ENCODE measurements at regions not wholly inside any gene's neighbourhood (a gene's known extent, or its start where the extent isn't known, plus 50 kb on each side); places are given as distances from the start of the nearest gene placed in this dataset.

- H3K27me3 Mint-ChIP-seq (ENCODE audit: insufficient read depth): peaks cover 17% of the 10 kb centered on the region
- peaks cover 8% of the 10 kb centered on the region for H3K4me1 Mint-ChIP-seq
- H3K9me3 ChIP-seq (ENCODE audit: control insufficient read depth, low read length): no peaks in the 10 kb centered on the region
- H3K4me3 Mint-ChIP-seq: no peak overlapping the region
- no peak overlapping the region for H3K27ac ChIP-seq (ENCODE audit: low read depth, low read length)
- no peaks in the 10 kb centered on the region for H3K36me3 Mint-ChIP-seq (ENCODE audit: low read depth)
- DNase-seq: no peak
- no peak overlapping the region for H3K27ac Mint-ChIP-seq
- TF ChIP-seq CTCF (conservative IDR thresholded peaks at IDR 0.05): no peak
- no peak overlapping the region for H3K4me3 ChIP-seq (ENCODE audit: low read length)
- 79 to 100% methylated on average over 1 to 2 of the region's 3 CpGs for WGBS, 2 experiments (ENCODE audit: insufficient coverage in 1 of 2, insufficient read length in 1 of 2)
- no peaks in the 10 kb centered on the region for H3K36me3 ChIP-seq (ENCODE audit: control insufficient read depth, insufficient read depth, low read length)
- H3K27me3 ChIP-seq (ENCODE audit: control insufficient read depth, insufficient read depth, low read length, poor library complexity, severe bottlenecking): no peaks in the 10 kb centered on the region
- no peak overlapping the region for H3K9ac ChIP-seq (ENCODE audit: extremely low read depth, low read length, poor library complexity, severe bottlenecking)
- H3K9me3 Mint-ChIP-seq: peaks cover 4% of the 10 kb centered on the region
- no peaks in the 10 kb centered on the region for H3K4me1 ChIP-seq (ENCODE audit: control insufficient read depth, insufficient read depth, low read length)
Measured at GRCh38 chr18:48472610-48473009, 63.4 kb upstream of the ZBTB7C start.

DNA sequence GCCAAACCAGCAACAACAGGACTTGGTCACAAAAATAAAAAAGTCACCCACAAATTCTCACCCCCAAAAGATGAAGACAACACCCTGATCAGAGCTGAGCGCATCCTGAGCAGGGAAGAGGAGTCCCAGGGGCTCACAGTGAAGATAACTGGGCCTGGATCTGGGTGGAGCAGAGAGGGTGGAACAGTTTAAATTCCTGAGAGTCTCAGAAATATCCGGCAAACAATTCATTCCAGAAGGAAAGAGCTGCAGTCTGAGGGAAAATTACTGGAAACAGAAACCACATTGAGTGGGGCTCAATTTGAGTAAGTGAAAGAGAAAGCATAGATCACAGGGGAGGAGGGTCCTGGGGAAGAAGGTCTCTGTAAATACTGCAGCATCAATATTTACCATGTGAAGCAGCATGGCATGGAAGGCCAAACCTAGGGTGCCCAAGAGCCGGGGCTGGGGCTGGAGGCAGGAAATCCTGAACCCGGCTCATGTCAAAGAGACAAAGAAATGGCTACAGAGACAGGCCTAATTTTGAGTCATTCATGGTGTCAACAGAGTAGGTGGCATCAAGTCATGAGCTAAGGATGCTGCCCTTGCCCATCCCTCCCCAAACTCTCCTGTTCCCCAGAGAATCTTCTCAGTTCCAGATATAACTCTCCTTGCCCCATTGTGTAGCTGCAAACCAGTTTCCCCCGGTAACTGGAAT is 61.4 kb upstream of the ZBTB7C start:
- H3K4me3 Mint-ChIP-seq: no peak overlapping the region
- peaks cover 3% of the 10 kb centered on the region for H3K9me3 Mint-ChIP-seq
- H3K4me1 Mint-ChIP-seq: no peaks in the 10 kb centered on the region
- Histone ChIP-seq H3K9me3 (ENCODE audit: control insufficient read depth, low read length) (no peaks in the 10 kb centered on the region), H3K27me3 (ENCODE audit: control insufficient read depth, insufficient read depth, low read length, poor library complexity, severe bottlenecking) (no peaks in the 10 kb centered on the region), H3K9ac (ENCODE audit: extremely low read depth, low read length, poor library complexity, severe bottlenecking) (no peak overlapping the region), H3K27ac (ENCODE audit: low read depth, low read length) (no peak overlapping the region), H3K36me3 (ENCODE audit: control insufficient read depth, insufficient read depth, low read length) (no peaks in the 10 kb centered on the region), H3K4me1 (ENCODE audit: control insufficient read depth, insufficient read depth, low read length) (no peaks in the 10 kb centered on the region), H3K4me3 (ENCODE audit: low read length) (no peak overlapping the region)
- 92 to 94% methylated on average over 2 to 5 of the region's 5 CpGs for WGBS, 2 experiments (ENCODE audit: insufficient coverage in 1 of 2, insufficient read length in 1 of 2)
- no peak for DNase-seq
- H3K27me3 Mint-ChIP-seq (ENCODE audit: insufficient read depth): peaks cover 17% of the 10 kb centered on the region
- no peak for TF ChIP-seq CTCF (conservative IDR thresholded peaks at IDR 0.05)
- no peaks in the 10 kb centered on the region for H3K36me3 Mint-ChIP-seq (ENCODE audit: low read depth)
- no peak overlapping the region for H3K27ac Mint-ChIP-seq

DNA sequence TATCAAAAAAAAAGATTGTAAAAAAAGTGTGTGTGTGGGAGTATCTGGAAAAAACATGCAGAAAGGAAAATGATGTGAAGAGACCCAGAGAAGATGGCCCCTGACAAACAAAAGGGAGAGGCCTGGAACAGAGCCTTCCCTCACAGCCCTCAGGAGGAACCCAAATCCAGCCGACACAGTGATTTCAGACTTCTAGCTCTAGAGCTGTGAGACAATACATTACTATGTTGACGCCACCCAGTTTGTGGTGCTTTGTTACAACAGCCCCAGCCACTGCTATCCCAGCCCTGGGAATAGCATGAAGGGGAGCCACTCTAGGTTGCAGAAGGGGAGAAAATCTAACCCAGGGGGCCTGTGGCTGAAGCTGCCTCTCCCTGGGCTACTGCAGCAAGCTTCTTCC is 59.0 kb upstream of the ZBTB7C start:
- no peaks in the 10 kb centered on the region for H3K9me3 ChIP-seq (ENCODE audit: control insufficient read depth, low read length)
- no peaks in the 10 kb centered on the region for H3K4me1 Mint-ChIP-seq
- H3K27ac Mint-ChIP-seq: no peak overlapping the region
- H3K4me3 Mint-ChIP-seq: no peak overlapping the region
- H3K9ac ChIP-seq (ENCODE audit: extremely low read depth, low read length, poor library complexity, severe bottlenecking): no peak overlapping the region
- no peaks in the 10 kb centered on the region for H3K36me3 ChIP-seq (ENCODE audit: control insufficient read depth, insufficient read depth, low read length)
- TF ChIP-seq CTCF (conservative IDR thresholded peaks at IDR 0.05): no peak
- H3K27me3 ChIP-seq (ENCODE audit: control insufficient read depth, insufficient read depth, low read length, poor library complexity, severe bottlenecking): no peaks in the 10 kb centered on the region
- H3K4me3 ChIP-seq (ENCODE audit: low read length): no peak overlapping the region
- H3K36me3 Mint-ChIP-seq (ENCODE audit: low read depth): no peaks in the 10 kb centered on the region
- WGBS, 2 experiments (ENCODE audit: insufficient coverage in 1 of 2, insufficient read length in 1 of 2): 97 to 100% methylated on average over 1 to 2 of the region's 2 CpGs
- H3K27me3 Mint-ChIP-seq (ENCODE audit: insufficient read depth): peaks cover 8% of the 10 kb centered on the region
- DNase-seq: no peak
- peaks cover 3% of the 10 kb centered on the region for H3K9me3 Mint-ChIP-seq
- H3K4me1 ChIP-seq (ENCODE audit: control insufficient read depth, insufficient read depth, low read length): no peaks in the 10 kb centered on the region
- H3K27ac ChIP-seq (ENCODE audit: low read depth, low read length): no peak overlapping the region

Measured in endodermal cell (in vitro differentiated cells).